Esophagus squamous epithelium (tissue), 5 donors: ENCODE measurements at regions not wholly inside any gene's neighbourhood (a gene's known extent, or its start where the extent isn't known, plus 50 kb on each side); places are given as distances from the start of the nearest gene placed in this dataset.

Experiments used
- DNase-seq: peaks from one replicate; lab custom pipeline; 2025; lab: John Stamatoyannopoulos, UW
- H3K27ac ChIP-seq, 4 donors: fragments of 200-600 bp; sonication (generic); one replicate each; pipeline ENCODE4 v1.5.1; 2016 to 2019; ENCODE audit warnings: mild to moderate bottlenecking in 1 of 4
- H3K27me3 ChIP-seq, 4 donors: fragments of 200-600 bp; sonication (generic); 1 replicate in 3 of 4; 2 replicates in 1 of 4; pipeline versions ENCODE4 v1.5.1 to v1.6.0; 2017 to 2021; ENCODE audit warnings: antibody characterized with exemption in 1 of 4
- H3K36me3 ChIP-seq, 3 donors: fragments of 200-600 bp; sonication (generic); one replicate each; pipeline ENCODE4 v1.5.1; 2016 to 2019
- H3K4me1 ChIP-seq, 3 donors: fragments of 200-600 bp; sonication (generic); one replicate each; pipeline ENCODE4 v1.5.1; 2017 to 2019
- H3K4me3 ChIP-seq, 4 donors: fragments of 200-600 bp; sonication (generic); 1 replicate in 3 of 4; 2 replicates in 1 of 4; pipeline ENCODE4 v1.5.1; 2016 to 2019; ENCODE audit warnings: mild to moderate bottlenecking in 2 of 4, moderate library complexity in 1 of 4
- H3K9me3 ChIP-seq, 3 donors: fragments of 200-600 bp; sonication (generic); one replicate each; pipeline ENCODE4 v1.5.1; 2016 to 2019
- CTCF ChIP-seq, 6 experiments: fragments of 450-650 bp in 4 of 6; fragments of 200-600 bp in 2 of 6; sonication (generic) in 2 of 6; IDR thresholded peaks; one replicate each; pipeline ENCODE4 v1.5.1; 2016 to 2019; ENCODE audit warnings: antibody characterized with exemption in 6 of 6, mild to moderate bottlenecking in 4 of 6, moderate library complexity in 4 of 6
- POLR2A ChIP-seq, 4 donors: fragments of 450-650 bp; IDR thresholded peaks; one replicate each; pipeline ENCODE4 v1.6.1; 2017; ENCODE audit warnings: antibody characterized with exemption in 4 of 4, mild to moderate bottlenecking in 4 of 4, moderate library complexity in 3 of 4
- WGBS, 2 donors: methylation state at CpG; one replicate each; pipeline ENCODE4 v1.1.5; 2018; 5-methylcytosine and 5-hydroxymethylcytosine counted together
- intact Hi-C: fragments of 100-400 bp; cut with DNase I; formaldehyde crosslinking; loops from one replicate; pipeline ENCODE4 v1.15.0; 2022
- donor health status: DM: yes; HTN: yes; CAD: no.

- 22 to 24% methylated on average over 3 of the region's 3 CpGs for WGBS, 2 donors
- no peak overlapping the region for H3K27ac ChIP-seq
- no peaks in the 10 kb centered on the region for H3K27me3 ChIP-seq
- TF ChIP-seq POLR2A (IDR thresholded peaks at IDR 0.05): no peak
- no peak for TF ChIP-seq CTCF (IDR thresholded peaks at IDR 0.05)
- H3K4me3 ChIP-seq: no peak overlapping the region
- intact Hi-C loops: no loop called here
- no peaks in the 10 kb centered on the region for H3K9me3 ChIP-seq
- H3K4me1 ChIP-seq: no peaks in the 10 kb centered on the region
- H3K36me3 ChIP-seq: no peaks in the 10 kb centered on the region
- no peak for DNase-seq
Measured at GRCh38 chr11:87820011-87820410, 355.2 kb downstream of the RAB38 start.

- TF ChIP-seq POLR2A (IDR thresholded peaks at IDR 0.05) (no peak), CTCF (IDR thresholded peaks at IDR 0.05) (no peak)
- no peak overlapping the region for H3K4me3 ChIP-seq
- no peak overlapping the region for H3K27ac ChIP-seq
- no peaks in the 10 kb centered on the region for H3K9me3 ChIP-seq
- DNase-seq: no peak
- no peaks in the 10 kb centered on the region for H3K4me1 ChIP-seq
- no peaks in the 10 kb centered on the region for H3K27me3 ChIP-seq
- intact Hi-C loops: no loop called here
- no peaks in the 10 kb centered on the region for H3K36me3 ChIP-seq
- WGBS, 2 donors: 0 to 17% methylated on average over 1 of the region's 1 CpG
Measured at GRCh38 chr11:87819151-87819550, 356.1 kb downstream of the RAB38 start.

- 81 to 84% methylated on average over 10 of the region's 10 CpGs for WGBS, 2 donors
- H3K4me1 ChIP-seq: no peaks in the 10 kb centered on the region
- intact Hi-C loops: no loop called here
Measured at GRCh38 chr11:87812571-87813365, 362.5 kb downstream of the RAB38 start.

GRCh38 chr11:87810486-87810885 lies 364.8 kb downstream of the RAB38 start:
- no peaks in the 10 kb centered on the region for H3K4me1 ChIP-seq
- TF ChIP-seq POLR2A (IDR thresholded peaks at IDR 0.05): no peak
- no peak for TF ChIP-seq CTCF (IDR thresholded peaks at IDR 0.05)
- no peaks in the 10 kb centered on the region for H3K36me3 ChIP-seq
- WGBS, 2 donors: 77 to 81% methylated on average over 4 of the region's 4 CpGs
- intact Hi-C loops: no loop called here
- H3K27ac ChIP-seq: no peak overlapping the region
- DNase-seq: no peak
- H3K4me3 ChIP-seq: no peak overlapping the region
- H3K9me3 ChIP-seq: no peaks in the 10 kb centered on the region
- H3K27me3 ChIP-seq: no peaks in the 10 kb centered on the region

More at GRCh38 chr11:87812571-87813365, 362.5 kb downstream of the RAB38 start:
- no peaks in the 10 kb centered on the region for H3K27me3 ChIP-seq
- H3K27ac ChIP-seq: no peak overlapping the region
- no peaks in the 10 kb centered on the region for H3K36me3 ChIP-seq
- no peak for DNase-seq
- no peak overlapping the region for H3K4me3 ChIP-seq
- TF ChIP-seq POLR2A (IDR thresholded peaks at IDR 0.05): no peak
- TF ChIP-seq CTCF (IDR thresholded peaks at IDR 0.05): no peak
- H3K9me3 ChIP-seq: no peaks in the 10 kb centered on the region

GRCh38 chr11:87809256-87809655 lies 366.0 kb downstream of the RAB38 start:
- H3K27ac ChIP-seq: no peak overlapping the region
- H3K4me3 ChIP-seq: no peak overlapping the region
- TF ChIP-seq CTCF (IDR thresholded peaks at IDR 0.05) (no peak), POLR2A (IDR thresholded peaks at IDR 0.05) (no peak)
- no peaks in the 10 kb centered on the region for H3K27me3 ChIP-seq
- no peaks in the 10 kb centered on the region for H3K9me3 ChIP-seq
- no peaks in the 10 kb centered on the region for H3K4me1 ChIP-seq
- no peaks in the 10 kb centered on the region for H3K36me3 ChIP-seq
- WGBS, 2 donors: 39 to 58% methylated on average over 2 of the region's 2 CpGs
- intact Hi-C loops: no loop called here
- no peak for DNase-seq
